ENCODE measurements at regions not wholly inside any gene's neighbourhood (a gene's known extent, or its start where the extent isn't known, plus 50 kb on each side); places are given as distances from the start of the nearest gene placed in this dataset.
"Not testable (repeated sequence)": the region's sequence is repeated elsewhere in the genome, so short reads cannot be mapped to it uniquely, and the experiment has no call there.

DNA sequence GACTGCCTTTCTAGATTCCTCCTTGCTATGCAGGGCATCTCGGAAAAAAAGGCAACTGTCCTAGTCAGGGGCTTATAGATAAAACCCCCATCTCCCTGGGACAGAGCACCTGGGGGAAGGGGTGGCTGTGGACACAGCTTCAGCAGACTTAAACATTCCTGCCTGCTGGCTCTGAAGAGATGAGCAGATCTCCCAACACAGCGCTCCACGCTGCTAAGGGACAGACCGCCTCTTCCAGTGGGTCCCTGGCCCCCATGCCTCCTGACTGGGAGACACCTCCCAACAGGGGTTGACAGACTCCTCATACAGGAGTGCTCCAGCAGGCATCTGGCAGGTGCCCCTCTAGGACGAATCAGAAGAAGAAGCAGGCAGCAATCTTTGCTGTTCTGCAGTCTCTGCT lies 87.9 kb upstream of the GOLGA6L6 start:
- ATAC-seq; DNase-seq; intact Hi-C loops (cut with DNase I): not testable (repeated sequence)

- peak in 1 of 2 donors; percentile 44 for ATAC-seq
- DNase-seq; intact Hi-C loops (cut with DNase I): not testable (repeated sequence)
Measured at GRCh38 chr15:20628538-20628937, 86.9 kb upstream of the GOLGA6L6 start.

GRCh38 chr15:20625469-20625868 lies 83.9 kb upstream of the GOLGA6L6 start:
- intact Hi-C loops (cut with DNase I): not testable (repeated sequence)

DNA sequence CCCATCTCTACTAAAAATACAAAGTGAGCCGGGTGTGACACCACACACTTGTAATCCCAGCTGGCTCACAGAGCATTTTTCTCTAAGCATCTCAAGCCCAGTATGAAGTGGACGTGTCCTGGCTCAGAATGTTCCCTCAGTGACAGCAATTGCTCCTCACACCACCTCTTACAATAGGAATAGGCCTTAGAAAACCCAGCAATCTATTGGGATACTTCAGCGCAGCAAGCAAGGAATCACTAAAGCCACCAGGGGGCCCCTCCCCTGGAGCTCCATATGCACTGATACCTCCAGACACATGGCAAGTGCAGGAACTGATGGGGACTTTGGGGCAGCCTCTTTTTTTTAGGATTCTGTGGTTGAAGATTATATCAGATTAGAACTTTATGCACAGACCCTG lies 82.5 kb upstream of the GOLGA6L6 start:
- intact Hi-C loops (cut with DNase I); DNase-seq: not testable (repeated sequence)
- peak in 1 of 2 donors; percentile 27 for ATAC-seq

More at GRCh38 chr15:20625469-20625868, 83.9 kb upstream of the GOLGA6L6 start:
- ATAC-seq, DNase-seq: not testable (repeated sequence)

DNA sequence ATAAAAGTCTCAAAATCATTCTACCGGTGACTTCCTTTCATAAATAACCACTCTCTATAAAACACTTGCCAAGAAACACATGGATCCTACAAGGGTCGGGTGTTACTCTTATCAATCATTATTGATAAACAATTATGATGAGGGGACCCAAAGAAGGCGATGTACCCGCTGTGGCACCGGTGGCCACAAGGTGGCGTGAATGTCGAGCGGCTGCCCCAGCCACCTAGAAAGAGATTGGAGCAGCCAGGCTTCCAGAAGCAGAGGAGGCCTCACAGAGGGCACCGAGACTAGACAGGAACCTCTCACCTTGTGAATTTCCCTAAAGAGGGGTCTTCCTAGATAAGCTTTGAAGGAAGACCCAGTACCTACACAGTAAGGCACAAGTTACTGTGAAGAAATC lies 80.5 kb upstream of the GOLGA6L6 start:
- intact Hi-C loops (cut with DNase I); ATAC-seq; DNase-seq: not testable (repeated sequence)

DNA sequence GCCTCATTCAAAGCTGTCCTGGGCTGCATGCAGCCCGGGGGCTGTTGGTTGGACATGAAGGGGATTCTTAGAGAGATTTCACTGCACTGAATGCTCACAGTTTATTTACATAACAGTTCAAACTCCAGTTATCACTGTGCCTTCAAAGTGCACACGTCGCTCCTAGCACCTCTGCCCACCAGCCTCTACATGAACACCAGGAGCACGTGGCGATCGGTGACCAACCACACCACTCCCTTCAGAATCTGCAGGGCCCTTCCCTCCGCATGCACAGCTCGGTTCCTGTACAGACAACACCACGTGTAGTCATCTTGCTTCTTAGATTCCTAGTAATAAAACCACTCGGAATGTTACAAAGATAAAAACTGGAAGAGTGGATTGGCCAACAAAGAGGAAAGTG lies 72.9 kb upstream of the GOLGA6L6 start:
- not testable (repeated sequence) for ATAC-seq

DNA sequence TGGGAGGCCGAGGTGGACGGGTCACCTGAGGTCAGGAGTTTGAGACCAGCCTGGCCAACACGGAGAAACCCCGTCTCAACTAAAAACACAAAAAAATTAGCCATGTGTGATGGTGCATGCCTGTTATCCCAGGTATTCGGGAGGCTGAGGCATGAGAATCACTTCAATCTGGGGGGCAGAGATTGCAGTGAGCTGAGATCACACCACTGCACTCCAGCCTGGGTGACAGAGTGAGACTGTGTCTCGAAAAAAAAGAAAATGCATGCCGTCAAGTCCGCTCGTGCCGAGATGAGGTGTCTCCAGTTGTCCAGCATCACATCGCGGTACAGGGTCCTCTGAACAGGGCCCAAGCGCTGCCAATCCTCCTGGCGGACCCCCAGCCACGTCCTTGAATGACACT lies 71.2 kb upstream of the GOLGA6L6 start:
- ATAC-seq; DNase-seq; intact Hi-C loops (cut with DNase I): not testable (repeated sequence)

More for the DNA sequence above, 72.9 kb upstream of the GOLGA6L6 start:
- intact Hi-C loops (cut with DNase I); DNase-seq: not testable (repeated sequence)

GRCh38 chr15:20612356-20612755 lies 70.8 kb upstream of the GOLGA6L6 start:
- intact Hi-C loops (cut with DNase I); ATAC-seq; DNase-seq: not testable (repeated sequence)

GRCh38 chr15:20611667-20612290 lies 70.2 kb upstream of the GOLGA6L6 start:
- intact Hi-C loops (cut with DNase I); DNase-seq: not testable (repeated sequence)
- ATAC-seq: peak in 1 of 2 donors; percentile 37

DNA sequence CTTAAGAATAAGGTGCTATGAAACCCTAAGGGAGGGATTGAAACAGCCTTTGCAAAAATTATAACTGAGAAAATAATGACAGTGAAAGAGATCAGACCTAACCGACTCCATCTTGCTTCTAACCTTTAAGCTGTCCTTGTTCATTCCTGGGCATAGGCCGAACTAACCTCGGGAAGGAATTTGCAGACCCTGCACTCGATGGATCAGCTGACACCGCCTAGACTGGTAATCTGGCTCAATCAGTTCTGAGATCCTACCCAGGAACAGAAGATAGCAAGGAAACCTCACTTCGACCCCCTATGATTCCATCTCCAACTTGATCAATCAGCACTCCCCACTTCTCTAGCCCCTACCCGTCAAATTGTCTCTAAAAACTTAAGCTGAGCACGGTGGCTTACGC lies 66.6 kb upstream of the GOLGA6L6 start:
- intact Hi-C loops (cut with DNase I); DNase-seq; ATAC-seq: not testable (repeated sequence)

GRCh38 chr15:20597245-20597644 lies 55.6 kb upstream of the GOLGA6L6 start:
- intact Hi-C loops (cut with DNase I); ATAC-seq; DNase-seq: not testable (repeated sequence)

DNA sequence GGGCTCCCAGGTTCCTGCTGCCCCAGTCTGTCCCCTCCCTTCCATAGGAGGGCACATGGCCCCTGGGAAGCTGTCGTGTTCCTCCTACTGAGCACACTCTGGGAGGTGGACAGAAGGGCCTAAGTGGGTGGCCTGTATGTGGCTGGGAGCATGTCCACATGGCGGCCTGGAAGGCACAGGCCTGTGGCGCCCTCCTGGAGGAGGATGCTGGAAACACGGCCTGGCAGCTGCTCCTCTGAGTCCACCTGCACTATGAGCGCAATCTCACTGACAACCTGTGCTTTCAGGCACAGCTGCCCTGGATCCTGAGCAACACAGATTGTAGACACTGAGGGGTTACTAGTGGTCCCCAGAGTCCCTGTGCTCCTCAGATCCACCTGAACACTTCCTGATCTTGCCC lies 52.6 kb upstream of the GOLGA6L6 start:
- ATAC-seq; DNase-seq; intact Hi-C loops (cut with DNase I): not testable (repeated sequence)

DNA sequence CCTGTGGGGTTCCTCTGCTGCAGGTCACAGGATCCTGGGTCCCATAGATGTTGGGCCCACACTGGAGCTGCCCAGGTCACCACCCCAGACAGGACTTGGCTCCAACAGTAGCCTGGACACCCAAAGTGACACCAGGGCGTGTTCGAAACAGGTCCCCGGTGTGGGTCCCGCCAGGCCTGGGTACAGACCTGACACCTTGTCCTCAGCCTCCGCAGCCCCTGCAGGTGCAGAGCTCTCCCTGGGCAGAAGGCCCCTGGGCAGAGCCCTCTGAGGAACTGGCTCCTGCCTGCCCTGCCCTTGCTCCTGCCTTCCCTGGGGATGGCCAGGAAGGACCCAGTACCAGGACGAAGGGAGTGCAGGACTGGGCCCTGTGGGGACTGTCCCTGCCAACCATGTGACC lies 50.3 kb upstream of the GOLGA6L6 start:
- ATAC-seq; intact Hi-C loops (cut with DNase I): not testable (repeated sequence)
- DNase-seq: peak; percentile 16

All from left cardiac atrium (tissue), 4 donors.